ENCODE measurements at regions not wholly inside any gene's neighbourhood (a gene's known extent, or its start where the extent isn't known, plus 50 kb on each side); places are given as distances from the start of the nearest gene placed in this dataset.

DNA sequence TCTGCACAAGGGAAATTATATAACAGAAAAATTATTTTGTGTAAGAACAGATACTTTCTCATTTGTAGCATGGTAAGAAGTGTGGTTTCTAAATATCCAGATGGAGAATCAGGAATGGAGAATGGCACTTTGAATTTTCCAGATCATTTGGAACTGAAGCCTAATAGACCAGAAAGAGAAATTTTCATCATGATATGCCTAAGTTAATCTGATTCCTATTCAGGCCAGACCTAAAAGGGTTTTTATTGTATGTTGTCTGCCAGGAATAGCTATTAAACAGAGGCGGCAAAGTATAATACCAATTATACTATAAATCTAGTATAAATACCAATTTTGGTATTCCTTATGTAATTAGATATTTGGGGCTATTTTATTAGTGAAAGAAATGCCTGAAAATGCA is 382.7 kb upstream of the FAR2 start:
- H3K27me3 ChIP-seq: no peaks in the 10 kb centered on the region
- no peaks in the 10 kb centered on the region for H3K9me3 ChIP-seq
- 96 to 100% methylated on average over 1 of the region's 1 CpG for WGBS, 2 donors
- no peaks in the 10 kb centered on the region for H3K4me1 ChIP-seq
- no peaks in the 10 kb centered on the region for H3K36me3 ChIP-seq
- no peak overlapping the region for H3K27ac ChIP-seq
- no peak for DNase-seq
- intact Hi-C loops (cut with DNase I): no loop called here
- TF ChIP-seq POLR2A (IDR thresholded peaks at IDR 0.05): no peak
- TF ChIP-seq, protein P1, sequence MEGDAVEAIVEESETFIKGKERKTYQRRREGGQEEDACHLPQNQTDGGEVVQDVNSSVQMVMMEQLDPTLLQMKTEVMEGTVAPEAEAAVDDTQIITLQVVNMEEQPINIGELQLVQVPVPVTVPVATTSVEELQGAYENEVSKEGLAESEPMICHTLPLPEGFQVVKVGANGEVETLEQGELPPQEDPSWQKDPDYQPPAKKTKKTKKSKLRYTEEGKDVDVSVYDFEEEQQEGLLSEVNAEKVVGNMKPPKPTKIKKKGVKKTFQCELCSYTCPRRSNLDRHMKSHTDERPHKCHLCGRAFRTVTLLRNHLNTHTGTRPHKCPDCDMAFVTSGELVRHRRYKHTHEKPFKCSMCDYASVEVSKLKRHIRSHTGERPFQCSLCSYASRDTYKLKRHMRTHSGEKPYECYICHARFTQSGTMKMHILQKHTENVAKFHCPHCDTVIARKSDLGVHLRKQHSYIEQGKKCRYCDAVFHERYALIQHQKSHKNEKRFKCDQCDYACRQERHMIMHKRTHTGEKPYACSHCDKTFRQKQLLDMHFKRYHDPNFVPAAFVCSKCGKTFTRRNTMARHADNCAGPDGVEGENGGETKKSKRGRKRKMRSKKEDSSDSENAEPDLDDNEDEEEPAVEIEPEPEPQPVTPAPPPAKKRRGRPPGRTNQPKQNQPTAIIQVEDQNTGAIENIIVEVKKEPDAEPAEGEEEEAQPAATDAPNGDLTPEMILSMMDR (IDR thresholded peaks at IDR 0.05): no peak
- H3K4me3 ChIP-seq (replicated peaks in 1 of 3): no peak overlapping the region

DNA sequence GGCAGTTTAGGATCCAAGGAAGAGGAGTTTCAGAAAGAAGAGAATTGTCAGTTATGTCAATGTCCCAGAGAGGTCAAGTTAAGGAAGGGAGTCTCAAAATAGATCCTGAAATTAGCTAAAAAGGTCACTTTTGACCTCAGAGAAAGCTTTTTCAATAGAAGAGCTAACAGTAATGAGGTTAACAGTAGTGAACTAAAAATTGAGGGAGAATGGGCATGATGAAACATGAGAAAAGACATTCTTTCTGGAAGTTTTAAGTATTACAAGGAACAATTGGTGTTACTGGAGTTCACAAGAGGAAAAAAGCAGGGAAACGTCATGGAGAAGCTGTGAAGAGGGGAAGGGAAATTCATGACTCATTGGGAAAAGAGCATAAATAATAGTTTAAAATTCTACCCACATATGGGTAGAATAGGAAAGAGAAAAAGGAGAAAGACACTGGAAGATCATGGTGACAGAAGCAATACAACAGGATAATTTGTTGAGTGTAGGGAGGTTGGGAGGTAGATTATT is 381.2 kb upstream of the FAR2 start:
- Histone ChIP-seq H3K27me3 (no peaks in the 10 kb centered on the region), H3K9me3 (no peaks in the 10 kb centered on the region), H3K4me1 (no peaks in the 10 kb centered on the region), H3K27ac (no peak overlapping the region), H3K36me3 (no peaks in the 10 kb centered on the region), H3K4me3 (replicated peaks in 1 of 3) (no peak overlapping the region)
- TF ChIP-seq, protein P1 (IDR thresholded peaks at IDR 0.05): no peak
- no peak for TF ChIP-seq POLR2A (IDR thresholded peaks at IDR 0.05)
- DNase-seq: no peak
- WGBS, 2 donors: 39 to 53% methylated on average over 1 of the region's 1 CpG
- intact Hi-C loops (cut with DNase I): no loop called here

DNA sequence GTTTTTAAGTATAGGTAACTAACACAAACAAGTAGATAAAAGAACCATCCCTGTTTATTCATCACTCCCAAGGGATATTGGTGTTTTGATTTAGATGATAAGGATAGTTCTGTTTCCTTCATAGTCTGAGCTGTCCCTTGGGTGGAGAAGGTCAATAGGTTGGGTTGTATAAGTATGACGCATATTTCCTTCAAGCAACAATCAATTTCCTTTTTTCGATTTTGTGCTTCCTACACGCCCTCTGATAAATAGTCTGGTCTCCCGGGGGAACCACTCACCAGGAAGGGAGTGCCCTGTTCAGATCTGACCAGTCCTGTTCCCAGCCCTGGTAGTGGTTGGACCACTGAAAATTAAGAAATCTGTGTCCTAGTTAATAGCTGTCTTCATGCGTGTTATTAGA is 378.8 kb upstream of the FAR2 start:
- Histone ChIP-seq H3K9me3 (no peaks in the 10 kb centered on the region), H3K4me3 (replicated peaks in 1 of 3) (no peak overlapping the region), H3K27me3 (no peaks in the 10 kb centered on the region), H3K36me3 (no peaks in the 10 kb centered on the region), H3K4me1 (no peaks in the 10 kb centered on the region), H3K27ac (no peak overlapping the region)
- WGBS, 2 donors: 74 to 87% methylated on average over 5 of the region's 5 CpGs
- no peak for DNase-seq
- intact Hi-C loops (cut with DNase I): no loop called here
- TF ChIP-seq POLR2A (IDR thresholded peaks at IDR 0.05): no peak
- TF ChIP-seq, protein P1 (IDR thresholded peaks at IDR 0.05): no peak

DNA sequence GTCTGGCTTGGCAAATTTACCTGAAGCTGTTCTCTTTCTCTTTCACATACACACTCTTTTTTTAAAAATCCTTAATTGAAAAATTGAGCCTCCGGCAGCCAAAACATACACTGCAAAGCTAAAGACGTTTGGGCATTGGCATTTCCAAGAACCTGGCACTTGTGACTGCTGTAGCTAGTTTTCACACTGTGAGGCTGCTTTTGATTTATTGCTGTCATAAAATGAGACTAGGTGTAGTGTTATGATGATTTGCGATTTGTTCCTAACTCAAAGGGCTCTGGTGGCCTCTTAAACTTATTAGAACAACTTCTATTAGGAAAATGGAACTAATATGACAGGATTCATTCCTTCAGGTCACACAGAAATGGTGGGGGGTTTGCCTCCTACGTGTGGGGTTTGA is 377.1 kb upstream of the FAR2 start:
- WGBS, 2 donors: 76 to 80% methylated on average over 4 of the region's 4 CpGs
- Histone ChIP-seq H3K36me3 (no peaks in the 10 kb centered on the region), H3K27ac (no peak overlapping the region), H3K4me3 (replicated peaks in 1 of 3) (no peak overlapping the region), H3K27me3 (no peaks in the 10 kb centered on the region), H3K4me1 (no peaks in the 10 kb centered on the region), H3K9me3 (no peaks in the 10 kb centered on the region)
- no peak for TF ChIP-seq POLR2A (IDR thresholded peaks at IDR 0.05)
- TF ChIP-seq, protein P1 (IDR thresholded peaks at IDR 0.05): no peak
- DNase-seq: no peak
- intact Hi-C loops (cut with DNase I): no loop called here

DNA sequence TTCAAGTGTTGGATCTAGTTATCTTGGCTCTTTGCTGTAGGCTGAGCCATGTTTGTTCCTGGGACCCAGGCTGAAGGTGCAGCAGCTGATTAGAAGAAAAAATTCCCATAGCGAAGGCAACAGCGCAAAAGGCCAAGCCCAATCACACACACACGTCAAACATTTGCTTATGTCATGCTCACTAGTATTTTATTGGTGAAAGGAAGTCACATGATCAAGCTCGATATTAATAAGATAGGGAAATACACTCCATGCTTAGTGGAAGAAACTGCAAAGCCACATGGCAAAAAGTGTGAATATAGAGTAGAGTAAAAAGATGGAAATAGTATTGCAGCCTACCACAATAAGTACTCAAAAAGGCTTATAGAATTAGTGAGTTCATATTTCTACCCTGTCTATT is 373.5 kb upstream of the FAR2 start:
- Histone ChIP-seq H3K9me3 (no peaks in the 10 kb centered on the region), H3K4me3 (replicated peaks in 1 of 3) (no peak overlapping the region), H3K36me3 (no peaks in the 10 kb centered on the region), H3K4me1 (no peaks in the 10 kb centered on the region), H3K27me3 (no peaks in the 10 kb centered on the region), H3K27ac (no peak overlapping the region)
- TF ChIP-seq POLR2A (IDR thresholded peaks at IDR 0.05): no peak
- TF ChIP-seq, protein P1 (IDR thresholded peaks at IDR 0.05): no peak
- intact Hi-C loops (cut with DNase I): no loop called here
- DNase-seq: no peak
- WGBS, 2 donors: 93 to 95% methylated on average over 4 of the region's 4 CpGs
